Mucosa of stomach (tissue), 1 donor: ENCODE measurements at regions not wholly inside any gene's neighbourhood (a gene's known extent, or its start where the extent isn't known, plus 50 kb on each side); places are given as distances from the start of the nearest gene placed in this dataset.

Source experiments
- H3K27me3 ChIP-seq: one replicate; pipeline ENCODE4 v1.7.0; 2013; ENCODE audit warnings: mild to moderate bottlenecking, low read length; ENCODE audit not compliant: control insufficient read depth, insufficient read depth
- H3K36me3 ChIP-seq: one replicate; pipeline ENCODE4 v1.7.0; 2013; ENCODE audit warnings: low read length; ENCODE audit not compliant: control insufficient read depth, insufficient read depth
- H3K4me1 ChIP-seq: one replicate; pipeline ENCODE4 v1.7.0; 2013; ENCODE audit warnings: mild to moderate bottlenecking, low read length; ENCODE audit not compliant: control insufficient read depth, insufficient read depth
- H3K4me3 ChIP-seq: one replicate; pipeline ENCODE4 v1.7.0; 2013; ENCODE audit warnings: low read length
- H3K9ac ChIP-seq: one replicate; pipeline ENCODE4 v1.7.0; 2013; ENCODE audit warnings: mild to moderate bottlenecking, low read length, moderate library complexity
- H3K9me3 ChIP-seq: one replicate; pipeline ENCODE4 v1.7.0; 2013; ENCODE audit warnings: mild to moderate bottlenecking, low read length, moderate library complexity; ENCODE audit not compliant: control insufficient read depth
- donor health status: Pancreatic carcinoma.

DNA sequence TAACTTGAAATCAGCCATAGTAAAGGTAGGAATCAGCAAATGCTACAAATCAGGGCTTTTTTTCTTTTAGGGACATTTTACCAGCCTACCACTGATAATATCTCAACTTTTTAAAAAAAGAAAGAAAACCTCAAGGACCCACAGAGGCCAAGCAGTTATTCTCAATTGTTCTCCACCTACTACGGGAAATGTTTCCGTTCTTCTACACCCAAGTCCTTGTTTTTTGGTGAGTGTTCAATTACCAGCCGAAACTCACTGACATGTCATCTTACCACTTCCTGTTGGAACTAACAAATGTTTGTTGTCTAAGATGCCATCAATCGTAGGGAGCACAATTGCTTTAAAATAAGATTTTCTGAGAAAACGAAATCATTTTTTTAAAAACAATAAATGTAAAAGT lies 50.2 kb upstream of the CDK1 start:
- Histone ChIP-seq H3K36me3 (no peaks in the 10 kb centered on the region), H3K4me1 (peaks cover 13% of the 10 kb centered on the region), H3K9me3 (no peaks in the 10 kb centered on the region), H3K27me3 (no peaks in the 10 kb centered on the region), H3K4me3 (no peak overlapping the region), H3K9ac (no peak overlapping the region)

DNA sequence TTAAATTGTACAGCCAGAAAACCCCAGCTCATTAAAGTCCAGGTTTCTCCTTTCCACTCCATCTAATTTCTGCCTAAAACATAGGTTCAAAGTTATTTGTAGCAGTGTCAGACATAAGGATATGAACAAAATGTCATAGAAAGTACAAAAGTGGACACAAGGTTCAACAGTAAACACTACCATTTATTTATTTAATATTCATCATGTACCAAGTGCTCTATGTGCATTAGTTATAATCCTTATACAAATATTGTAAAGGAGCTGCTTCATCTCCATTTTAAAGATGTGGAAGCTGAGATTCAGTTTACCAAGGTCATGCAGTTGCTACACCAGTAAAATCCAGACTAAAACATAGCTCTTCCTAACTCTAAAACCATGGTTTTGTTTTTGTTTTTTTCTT lies 52.0 kb upstream of the CDK1 start:
- no peaks in the 10 kb centered on the region for H3K27me3 ChIP-seq

GRCh38 chr10:60722623-60723022 lies 55.7 kb upstream of the CDK1 start:
- Histone ChIP-seq H3K9ac (no peak overlapping the region), H3K4me1 (peaks cover 9% of the 10 kb centered on the region), H3K9me3 (no peaks in the 10 kb centered on the region), H3K4me3 (no peak overlapping the region), H3K36me3 (no peaks in the 10 kb centered on the region), H3K27me3 (no peaks in the 10 kb centered on the region)

More for the DNA sequence above, 52.0 kb upstream of the CDK1 start:
- no peak overlapping the region for H3K4me3 ChIP-seq
- H3K9me3 ChIP-seq: no peaks in the 10 kb centered on the region
- peaks cover 16% of the 10 kb centered on the region for H3K4me1 ChIP-seq
- H3K9ac ChIP-seq: no peak overlapping the region
- no peaks in the 10 kb centered on the region for H3K36me3 ChIP-seq

- Histone ChIP-seq H3K4me1 (peaks cover 5% of the 10 kb centered on the region), H3K9me3 (no peaks in the 10 kb centered on the region), H3K27me3 (no peaks in the 10 kb centered on the region), H3K9ac (no peak overlapping the region), H3K4me3 (no peak overlapping the region), H3K36me3 (no peaks in the 10 kb centered on the region)
Measured at GRCh38 chr10:60719721-60720120, 58.6 kb upstream of the CDK1 start.

DNA sequence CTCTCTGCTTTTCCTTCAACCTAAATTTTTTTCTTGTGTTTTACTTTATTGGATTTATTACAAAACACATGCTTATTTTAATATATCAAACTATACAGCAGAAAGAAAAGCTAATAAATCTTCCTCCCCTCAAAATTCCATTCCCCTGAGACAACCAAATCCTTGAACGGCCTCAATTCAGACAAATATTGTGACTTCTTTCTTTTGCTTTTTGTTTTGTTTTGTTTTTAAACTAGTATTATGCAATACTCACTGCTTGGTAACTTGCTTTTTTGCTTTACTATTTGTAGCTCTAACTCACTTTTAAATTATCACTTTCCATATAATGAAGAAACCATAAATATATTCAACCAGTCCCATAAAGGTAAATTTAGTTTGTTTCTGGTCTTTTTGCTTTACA lies 59.4 kb upstream of the CDK1 start:
- Histone ChIP-seq H3K4me1 (peaks cover 5% of the 10 kb centered on the region), H3K36me3 (no peaks in the 10 kb centered on the region), H3K9me3 (no peaks in the 10 kb centered on the region), H3K9ac (no peak overlapping the region), H3K27me3 (no peaks in the 10 kb centered on the region), H3K4me3 (no peak overlapping the region)

GRCh38 chr10:60717852-60718251 lies 60.4 kb upstream of the CDK1 start:
- Histone ChIP-seq H3K9me3 (no peaks in the 10 kb centered on the region), H3K4me3 (no peak overlapping the region), H3K27me3 (no peaks in the 10 kb centered on the region), H3K9ac (no peak overlapping the region), H3K4me1 (peaks cover 5% of the 10 kb centered on the region), H3K36me3 (no peaks in the 10 kb centered on the region)

- no peak overlapping the region for H3K9ac ChIP-seq
- no peak overlapping the region for H3K4me3 ChIP-seq
- H3K36me3 ChIP-seq: no peaks in the 10 kb centered on the region
- no peaks in the 10 kb centered on the region for H3K9me3 ChIP-seq
- H3K27me3 ChIP-seq: no peaks in the 10 kb centered on the region
- H3K4me1 ChIP-seq: no peaks in the 10 kb centered on the region
Measured at GRCh38 chr10:60714233-60714632, 64.0 kb upstream of the CDK1 start.

DNA sequence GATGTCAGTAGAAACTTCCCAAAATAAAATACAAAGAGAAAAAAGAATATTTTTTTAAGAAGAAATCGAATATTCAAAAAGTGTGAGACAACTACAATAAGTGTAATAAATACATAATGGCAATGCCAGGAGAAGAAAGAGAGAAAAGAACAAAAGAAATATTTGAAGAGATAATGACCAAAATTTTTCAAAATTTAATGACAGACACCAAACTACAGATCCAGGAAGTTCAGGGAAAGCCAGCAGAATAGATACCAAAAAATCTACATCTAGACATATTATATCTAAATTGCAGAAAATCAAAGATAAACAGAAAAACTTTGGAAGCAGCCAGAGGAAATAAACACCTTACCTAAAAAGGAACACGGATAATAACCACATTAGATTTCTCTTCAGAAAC lies 66.8 kb upstream of the CDK1 start:
- no peak overlapping the region for H3K9ac ChIP-seq
- H3K36me3 ChIP-seq: no peaks in the 10 kb centered on the region
- H3K9me3 ChIP-seq: no peaks in the 10 kb centered on the region
- no peaks in the 10 kb centered on the region for H3K27me3 ChIP-seq
- no peak overlapping the region for H3K4me3 ChIP-seq
- H3K4me1 ChIP-seq: no peaks in the 10 kb centered on the region

DNA sequence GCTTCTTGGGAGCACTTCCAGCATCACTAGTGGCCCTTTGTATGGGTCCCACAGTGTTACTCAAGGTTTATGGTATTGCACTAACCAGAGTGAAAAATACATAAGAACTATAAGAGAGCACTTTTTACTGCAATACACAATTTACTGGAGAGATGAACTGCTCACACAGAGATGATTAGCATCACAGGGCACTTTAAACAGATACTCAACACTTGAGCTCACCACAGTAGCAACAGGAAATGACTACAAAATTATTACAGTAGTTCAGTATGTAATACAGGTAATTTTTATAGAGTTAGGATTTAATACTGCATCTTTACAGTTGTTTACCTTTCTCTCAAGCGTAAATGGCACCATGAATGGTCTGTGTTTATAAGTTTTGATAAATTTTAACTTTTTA lies 68.2 kb upstream of the CDK1 start:
- no peaks in the 10 kb centered on the region for H3K4me1 ChIP-seq

DNA sequence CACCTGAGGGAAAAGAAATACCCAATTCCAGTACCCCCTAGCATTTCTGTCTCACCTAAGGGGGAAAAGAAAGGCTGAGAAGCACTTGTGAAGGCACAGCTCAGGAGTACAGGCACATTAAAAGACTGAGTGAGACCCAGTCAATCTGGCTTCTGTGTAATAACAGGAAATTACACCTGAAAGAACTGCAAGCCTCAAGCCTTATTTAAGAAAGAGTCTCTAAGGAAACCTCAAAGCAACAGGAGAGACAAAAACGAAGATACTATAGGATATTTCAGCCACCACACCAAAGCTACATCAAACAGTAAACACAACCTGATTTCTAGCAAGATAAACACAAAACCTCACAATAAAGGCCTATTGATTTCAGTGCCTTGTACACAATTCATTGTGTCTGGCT lies 69.6 kb upstream of the CDK1 start:
- Histone ChIP-seq H3K36me3 (no peaks in the 10 kb centered on the region), H3K4me1 (peaks cover 5% of the 10 kb centered on the region), H3K9me3 (no peaks in the 10 kb centered on the region), H3K4me3 (no peak overlapping the region), H3K27me3 (no peaks in the 10 kb centered on the region), H3K9ac (no peak overlapping the region)

More for the DNA sequence above, 68.2 kb upstream of the CDK1 start:
- Histone ChIP-seq H3K27me3 (no peaks in the 10 kb centered on the region), H3K4me3 (no peak overlapping the region), H3K9me3 (no peaks in the 10 kb centered on the region), H3K36me3 (no peaks in the 10 kb centered on the region), H3K9ac (no peak overlapping the region)

GRCh38 chr10:60707841-60708240 lies 70.4 kb upstream of the CDK1 start:
- Histone ChIP-seq H3K27me3 (no peaks in the 10 kb centered on the region), H3K9ac (no peak overlapping the region), H3K36me3 (no peaks in the 10 kb centered on the region), H3K4me3 (no peak overlapping the region), H3K9me3 (no peaks in the 10 kb centered on the region), H3K4me1 (peaks cover 5% of the 10 kb centered on the region)

GRCh38 chr10:60706146-60706545 lies 72.1 kb upstream of the CDK1 start:
- no peaks in the 10 kb centered on the region for H3K9me3 ChIP-seq
- no peaks in the 10 kb centered on the region for H3K27me3 ChIP-seq
- no peaks in the 10 kb centered on the region for H3K36me3 ChIP-seq
- peaks cover 5% of the 10 kb centered on the region for H3K4me1 ChIP-seq
- no peak overlapping the region for H3K9ac ChIP-seq
- no peak overlapping the region for H3K4me3 ChIP-seq

DNA sequence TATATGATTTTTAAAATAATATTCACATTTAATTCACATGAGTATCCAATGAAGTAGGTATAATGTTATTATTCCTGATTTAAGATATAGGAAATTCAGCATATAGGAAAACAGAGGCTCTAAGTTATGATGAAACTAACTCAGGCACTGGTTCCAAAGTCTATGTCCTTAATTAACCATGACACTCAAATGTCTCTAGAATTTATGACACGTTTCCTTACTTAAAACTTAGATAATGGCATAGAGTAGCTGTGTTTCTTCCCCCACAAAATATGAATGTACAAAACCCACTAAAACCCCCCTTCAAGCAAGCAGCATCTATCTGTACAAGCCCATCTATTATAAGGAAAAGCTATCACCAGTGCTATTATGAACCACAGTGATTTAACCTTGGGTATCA lies 72.9 kb upstream of the CDK1 start:
- H3K9me3 ChIP-seq: no peaks in the 10 kb centered on the region
- H3K4me1 ChIP-seq: peaks cover 5% of the 10 kb centered on the region
- no peaks in the 10 kb centered on the region for H3K27me3 ChIP-seq
- no peak overlapping the region for H3K4me3 ChIP-seq
- no peaks in the 10 kb centered on the region for H3K36me3 ChIP-seq
- H3K9ac ChIP-seq: no peak overlapping the region
